Esophagus muscularis mucosa (tissue), 3 donors: ENCODE measurements at regions not wholly inside any gene's neighbourhood (a gene's known extent, or its start where the extent isn't known, plus 50 kb on each side); places are given as distances from the start of the nearest gene placed in this dataset.
"Not testable (repeated sequence)": the region's sequence is repeated elsewhere in the genome, so short reads cannot be mapped to it uniquely, and the experiment has no call there.

ENCODE experiments used
- EP300 ChIP-seq: sonication (generic); formaldehyde crosslinking; IDR thresholded peaks from one replicate; pipeline ENCODE4 v1.6.1; 2017; ENCODE audit warnings: antibody characterized with exemption
- TF ChIP-seq, protein P1 (sequence below), 3 experiments: fragments of 200-600 bp in 2 of 3; fragments of 450-650 bp in 1 of 3; sonication (generic) in 2 of 3; IDR thresholded peaks; one replicate each; pipeline ENCODE4 v1.5.1; 2017 to 2019; ENCODE audit warnings: antibody characterized with exemption in 3 of 3, mild to moderate bottlenecking in 2 of 3, moderate library complexity in 1 of 3

GRCh38 chr13:99727651-99728050 lies 226.4 kb downstream of the TM9SF2 start:
- TF ChIP-seq, protein P1, sequence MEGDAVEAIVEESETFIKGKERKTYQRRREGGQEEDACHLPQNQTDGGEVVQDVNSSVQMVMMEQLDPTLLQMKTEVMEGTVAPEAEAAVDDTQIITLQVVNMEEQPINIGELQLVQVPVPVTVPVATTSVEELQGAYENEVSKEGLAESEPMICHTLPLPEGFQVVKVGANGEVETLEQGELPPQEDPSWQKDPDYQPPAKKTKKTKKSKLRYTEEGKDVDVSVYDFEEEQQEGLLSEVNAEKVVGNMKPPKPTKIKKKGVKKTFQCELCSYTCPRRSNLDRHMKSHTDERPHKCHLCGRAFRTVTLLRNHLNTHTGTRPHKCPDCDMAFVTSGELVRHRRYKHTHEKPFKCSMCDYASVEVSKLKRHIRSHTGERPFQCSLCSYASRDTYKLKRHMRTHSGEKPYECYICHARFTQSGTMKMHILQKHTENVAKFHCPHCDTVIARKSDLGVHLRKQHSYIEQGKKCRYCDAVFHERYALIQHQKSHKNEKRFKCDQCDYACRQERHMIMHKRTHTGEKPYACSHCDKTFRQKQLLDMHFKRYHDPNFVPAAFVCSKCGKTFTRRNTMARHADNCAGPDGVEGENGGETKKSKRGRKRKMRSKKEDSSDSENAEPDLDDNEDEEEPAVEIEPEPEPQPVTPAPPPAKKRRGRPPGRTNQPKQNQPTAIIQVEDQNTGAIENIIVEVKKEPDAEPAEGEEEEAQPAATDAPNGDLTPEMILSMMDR (IDR thresholded peaks at IDR 0.05): not testable (repeated sequence)
- TF ChIP-seq EP300: not testable (repeated sequence)
